ENCODE measurements at regions not wholly inside any gene's neighbourhood (a gene's known extent, or its start where the extent isn't known, plus 50 kb on each side); places are given as distances from the start of the nearest gene placed in this dataset.

DNA sequence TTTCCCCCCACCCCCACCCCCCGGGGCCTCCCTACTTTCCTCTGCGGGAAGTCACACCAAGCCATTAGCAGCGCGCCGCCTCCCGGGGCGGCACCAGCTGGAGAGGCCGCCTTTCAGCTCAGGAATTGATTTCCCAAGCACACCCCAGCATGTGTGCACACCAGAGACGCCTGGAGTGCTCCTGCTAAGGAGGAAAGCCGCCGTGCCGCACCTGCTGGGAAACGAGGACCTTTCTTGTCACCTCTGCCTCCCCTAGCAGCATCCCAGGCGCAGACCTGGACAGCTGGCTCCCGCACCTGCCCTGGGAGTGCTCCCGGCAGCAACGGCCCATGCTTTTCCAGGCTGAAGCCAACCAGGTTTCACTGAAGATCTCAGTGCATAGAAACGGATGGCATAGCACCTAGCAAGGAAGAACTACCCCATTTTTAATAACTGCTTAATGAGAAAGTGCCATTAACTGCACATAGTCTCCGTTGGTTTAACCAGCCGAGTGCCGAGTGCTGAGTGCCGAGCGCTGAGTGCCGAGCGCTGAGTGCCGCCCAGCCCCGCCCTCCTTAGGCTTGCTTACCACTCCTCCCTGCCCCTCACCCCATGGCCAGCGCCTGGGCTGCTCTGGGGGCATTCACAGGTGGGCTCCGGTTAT is 165.0 kb downstream of the USP12 start:
- no peak for DNase-seq (ENCODE audit: low spot score in 2 of 2)
- H3K4me1 ChIP-seq = no peaks in the 10 kb centered on the region
- intact Hi-C loops (cut with DNase I) = no loop called here
- H3K27me3 ChIP-seq = no peaks in the 10 kb centered on the region
- TF ChIP-seq, protein P1, sequence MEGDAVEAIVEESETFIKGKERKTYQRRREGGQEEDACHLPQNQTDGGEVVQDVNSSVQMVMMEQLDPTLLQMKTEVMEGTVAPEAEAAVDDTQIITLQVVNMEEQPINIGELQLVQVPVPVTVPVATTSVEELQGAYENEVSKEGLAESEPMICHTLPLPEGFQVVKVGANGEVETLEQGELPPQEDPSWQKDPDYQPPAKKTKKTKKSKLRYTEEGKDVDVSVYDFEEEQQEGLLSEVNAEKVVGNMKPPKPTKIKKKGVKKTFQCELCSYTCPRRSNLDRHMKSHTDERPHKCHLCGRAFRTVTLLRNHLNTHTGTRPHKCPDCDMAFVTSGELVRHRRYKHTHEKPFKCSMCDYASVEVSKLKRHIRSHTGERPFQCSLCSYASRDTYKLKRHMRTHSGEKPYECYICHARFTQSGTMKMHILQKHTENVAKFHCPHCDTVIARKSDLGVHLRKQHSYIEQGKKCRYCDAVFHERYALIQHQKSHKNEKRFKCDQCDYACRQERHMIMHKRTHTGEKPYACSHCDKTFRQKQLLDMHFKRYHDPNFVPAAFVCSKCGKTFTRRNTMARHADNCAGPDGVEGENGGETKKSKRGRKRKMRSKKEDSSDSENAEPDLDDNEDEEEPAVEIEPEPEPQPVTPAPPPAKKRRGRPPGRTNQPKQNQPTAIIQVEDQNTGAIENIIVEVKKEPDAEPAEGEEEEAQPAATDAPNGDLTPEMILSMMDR (IDR thresholded peaks at IDR 0.05) = no peak
- no peaks in the 10 kb centered on the region for H3K36me3 ChIP-seq
- peak overlapping the region; percentile 43 to 65 for H3K4me3 ChIP-seq
- H3K9me3 ChIP-seq = no peaks in the 10 kb centered on the region
- no peak overlapping the region for H3K27ac ChIP-seq

DNA sequence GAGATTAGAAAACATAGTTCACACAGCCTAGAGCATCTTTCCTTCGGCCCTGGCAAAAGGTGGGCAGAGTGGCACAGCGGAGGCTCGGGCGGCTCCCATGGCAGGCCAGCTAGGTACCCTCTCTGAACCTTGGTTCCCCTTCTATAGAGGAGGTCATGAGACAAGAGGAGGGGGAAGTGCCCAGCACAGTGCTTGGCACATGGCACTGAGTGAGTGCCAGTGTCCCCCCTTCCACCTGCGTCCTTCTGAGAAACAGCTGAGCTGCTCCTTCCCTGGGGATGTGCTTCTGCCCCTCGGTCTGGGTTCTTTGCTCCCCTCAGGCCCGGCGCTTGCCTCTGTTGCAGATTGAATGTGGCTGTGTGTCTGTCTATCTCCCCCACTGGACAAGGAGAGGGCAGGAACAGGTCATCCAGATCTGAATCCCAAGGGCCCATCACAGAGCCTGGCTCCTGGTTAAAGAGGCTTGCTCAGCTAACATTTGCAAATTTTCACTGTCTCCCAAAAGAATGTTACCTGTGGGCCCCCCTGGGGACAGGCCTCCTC is 165.6 kb downstream of the USP12 start:
- TF ChIP-seq, protein P1 (IDR thresholded peaks at IDR 0.05) = no peak
- H3K27me3 ChIP-seq = no peaks in the 10 kb centered on the region
- intact Hi-C loops (cut with DNase I) = no loop called here
- no peaks in the 10 kb centered on the region for H3K4me1 ChIP-seq
- H3K36me3 ChIP-seq = no peaks in the 10 kb centered on the region
- no peak overlapping the region for H3K27ac ChIP-seq
- peak overlapping the region; percentile 43 to 65 for H3K4me3 ChIP-seq
- DNase-seq (ENCODE audit: low spot score in 2 of 2) = peak in 1 of 2 donors; percentile 44
- H3K9me3 ChIP-seq = no peaks in the 10 kb centered on the region

- DNase-seq (ENCODE audit: low spot score in 2 of 2) = peak in 1 of 2 donors; percentile 52
Observed at GRCh38 chr13:27005556-27005955, 166.1 kb downstream of the USP12 start.

DNA sequence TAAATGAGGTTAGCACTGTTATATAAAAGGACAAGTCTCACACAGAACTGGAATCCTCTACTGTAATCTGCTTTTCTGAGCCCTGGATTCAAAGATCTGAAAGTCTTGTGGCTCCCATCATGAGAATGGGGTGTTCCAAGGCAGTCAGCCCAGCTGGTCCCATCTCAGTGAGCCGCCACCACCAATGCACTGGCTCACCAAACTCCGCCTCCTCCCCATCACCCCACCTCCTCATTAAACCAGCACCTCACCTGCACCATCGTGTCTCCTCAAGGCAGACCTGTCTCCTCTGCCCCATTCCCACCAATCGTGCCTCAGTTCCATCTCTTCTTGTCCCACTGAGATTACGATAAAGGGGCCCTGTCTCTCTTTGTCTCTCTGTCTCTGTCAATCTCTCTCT is 166.7 kb downstream of the USP12 start:
- Histone ChIP-seq H3K4me3 (no peak overlapping the region), H3K4me1 (no peaks in the 10 kb centered on the region), H3K27ac (no peak overlapping the region), H3K36me3 (no peaks in the 10 kb centered on the region), H3K9me3 (no peaks in the 10 kb centered on the region), H3K27me3 (no peaks in the 10 kb centered on the region)
- intact Hi-C loops (cut with DNase I) = no loop called here
- TF ChIP-seq, protein P1 (IDR thresholded peaks at IDR 0.05) = no peak
- peak in 1 of 2 donors; percentile 8 for DNase-seq (ENCODE audit: low spot score in 2 of 2)

More at GRCh38 chr13:27005556-27005955, 166.1 kb downstream of the USP12 start:
- Histone ChIP-seq H3K9me3 (no peaks in the 10 kb centered on the region), H3K36me3 (no peaks in the 10 kb centered on the region), H3K4me1 (no peaks in the 10 kb centered on the region), H3K27me3 (no peaks in the 10 kb centered on the region), H3K27ac (no peak overlapping the region), H3K4me3 (no peak overlapping the region)
- TF ChIP-seq, protein P1 (IDR thresholded peaks at IDR 0.05) = no peak
- intact Hi-C loops (cut with DNase I) = no loop called here

DNA sequence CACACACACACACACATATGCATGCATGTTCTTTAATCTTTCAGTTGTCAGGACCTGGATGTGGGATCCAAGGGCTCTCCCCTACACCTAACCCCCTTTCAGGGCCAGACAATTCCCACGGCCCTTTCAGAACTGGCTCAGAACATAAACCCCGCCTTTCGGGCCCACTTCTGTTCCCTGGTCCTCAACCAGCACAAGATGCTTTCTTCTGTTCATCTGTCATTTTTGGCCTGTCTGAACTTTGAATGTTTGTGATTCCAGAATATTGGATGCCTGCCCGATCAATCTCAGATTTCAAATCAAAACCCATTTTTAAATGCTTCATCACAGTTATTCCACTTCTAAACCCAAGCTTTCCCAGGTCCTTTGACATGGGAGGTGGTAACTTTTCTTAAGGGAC is 167.3 kb downstream of the USP12 start:
- intact Hi-C loops (cut with DNase I) = no loop called here
- no peaks in the 10 kb centered on the region for H3K27me3 ChIP-seq
- no peaks in the 10 kb centered on the region for H3K36me3 ChIP-seq
- no peak overlapping the region for H3K4me3 ChIP-seq
- no peaks in the 10 kb centered on the region for H3K9me3 ChIP-seq
- TF ChIP-seq, protein P1 (IDR thresholded peaks at IDR 0.05) = no peak
- peak in 1 of 2 donors; percentile 16 for DNase-seq (ENCODE audit: low spot score in 2 of 2)
- no peak overlapping the region for H3K27ac ChIP-seq
- H3K4me1 ChIP-seq = no peaks in the 10 kb centered on the region
